ENCODE measurements at regions not wholly inside any gene's neighbourhood (a gene's known extent, or its start where the extent isn't known, plus 50 kb on each side); places are given as distances from the start of the nearest gene placed in this dataset.

GRCh38 chr2:107687073-107687472, 139.6 kb upstream of the RGPD4 start:
- no peak for TF ChIP-seq CTCF (conservative IDR thresholded peaks at IDR 0.05)
- no peak for TF ChIP-seq EZH2 (IDR thresholded peaks at IDR 0.05; ENCODE audit: low read depth)
